Suprapubic skin (tissue), 4 donors: ENCODE measurements at regions not wholly inside any gene's neighbourhood (a gene's known extent, or its start where the extent isn't known, plus 50 kb on each side); places are given as distances from the start of the nearest gene placed in this dataset.

Source experiments
- CTCF ChIP-seq, 2 donors: fragments of 200-600 bp in 1 of 2; fragments of 450-650 bp in 1 of 2; sonication (generic) in 1 of 2; IDR thresholded peaks; one replicate each; pipeline ENCODE4 v1.5.1; 2016 to 2019; ENCODE audit warnings: antibody characterized with exemption in 2 of 2, mild to moderate bottlenecking in 1 of 2, moderate library complexity in 1 of 2
- POLR2A ChIP-seq, 2 donors: fragments of 450-650 bp; IDR thresholded peaks; one replicate each; pipeline ENCODE4 v1.6.1; 2017; ENCODE audit warnings: antibody characterized with exemption in 2 of 2, mild to moderate bottlenecking in 2 of 2, moderate library complexity in 2 of 2
- POLR2AphosphoS5 ChIP-seq, 3 donors: sonication (generic); formaldehyde crosslinking; IDR thresholded peaks; one replicate each; pipeline ENCODE4 v1.6.1; 2017; ENCODE audit warnings: antibody characterized with exemption in 3 of 3

GRCh38 chr6:54698974-54699373, 147.6 kb upstream of the FAM83B start:
- TF ChIP-seq POLR2AphosphoS5 (IDR thresholded peaks at IDR 0.05): no peak
- no peak for TF ChIP-seq CTCF (IDR thresholded peaks at IDR 0.05)
- TF ChIP-seq POLR2A (IDR thresholded peaks at IDR 0.05): no peak
